ENCODE measurements at regions not wholly inside any gene's neighbourhood (a gene's known extent, or its start where the extent isn't known, plus 50 kb on each side); places are given as distances from the start of the nearest gene placed in this dataset.

DNA sequence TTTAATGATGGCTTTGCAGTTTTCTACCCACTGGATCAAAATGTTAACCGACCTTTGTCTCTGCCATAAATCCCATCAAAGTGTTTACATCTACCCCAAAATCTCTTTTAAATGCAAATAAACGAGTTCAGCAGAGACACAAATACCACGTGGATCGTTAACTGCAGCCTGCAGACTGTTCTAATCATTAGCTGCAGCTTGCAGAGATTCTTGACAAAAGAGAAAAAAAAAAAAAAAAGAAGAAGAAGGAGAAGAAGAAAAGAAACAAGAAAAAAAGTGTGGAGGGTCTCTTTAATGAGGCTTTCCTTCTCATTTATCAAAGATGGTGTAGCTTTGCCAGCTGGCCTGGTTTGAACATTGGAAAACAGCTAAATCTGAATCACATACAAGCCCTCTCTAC is 275.7 kb downstream of the NEDD1 start:
- DNase-seq, result no peak

DNA sequence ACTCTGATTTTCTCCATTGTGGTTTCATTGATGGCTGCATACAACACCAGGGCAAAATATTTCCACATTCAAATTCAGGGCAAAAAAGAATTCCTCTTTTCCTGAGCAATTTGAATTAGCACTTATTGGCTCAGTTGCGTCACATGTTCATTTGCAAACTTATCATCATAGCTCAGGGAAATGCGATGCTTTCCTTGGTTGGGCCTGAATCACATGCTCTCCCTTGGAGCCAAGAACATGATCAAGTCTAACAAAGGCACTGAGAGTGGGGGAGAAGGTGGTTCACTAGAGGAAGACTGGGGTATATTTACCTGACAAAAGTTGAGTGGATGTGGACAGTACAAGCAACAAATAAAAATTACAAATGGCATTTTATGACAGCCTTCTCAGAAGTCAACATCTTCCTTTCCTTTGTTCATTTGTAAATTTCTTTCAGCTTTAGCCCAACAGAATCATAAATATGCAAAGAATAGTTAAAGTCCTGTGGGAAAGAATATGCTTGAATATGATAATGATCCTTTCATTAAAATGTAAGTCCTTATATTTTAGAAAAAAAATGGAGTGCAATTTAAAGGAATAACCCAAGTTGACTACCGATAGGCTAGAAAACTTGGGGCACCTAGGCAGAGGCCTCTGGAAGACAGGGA is 277.2 kb downstream of the NEDD1 start:
- DNase-seq, result no peak

DNA sequence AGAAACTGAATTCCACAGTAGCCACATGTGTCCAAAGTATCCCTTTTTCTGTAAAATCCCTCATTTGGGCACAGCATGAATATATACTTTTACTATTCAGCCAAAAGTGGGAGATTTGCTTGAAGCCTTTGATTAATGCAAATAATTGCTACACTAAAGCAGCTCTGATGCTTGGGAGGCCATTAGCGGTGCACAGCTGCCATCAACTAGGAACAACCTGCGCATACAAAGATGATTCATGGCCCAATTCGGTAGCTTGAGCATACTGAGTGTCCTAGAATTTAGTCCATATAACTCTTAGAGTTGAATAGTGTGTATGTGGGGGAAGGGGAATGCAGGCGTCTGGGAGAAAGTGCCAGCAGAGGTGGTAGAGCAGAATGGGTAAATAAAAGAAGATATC is 277.0 kb upstream of the RMST start:
- no peak for DNase-seq

DNA sequence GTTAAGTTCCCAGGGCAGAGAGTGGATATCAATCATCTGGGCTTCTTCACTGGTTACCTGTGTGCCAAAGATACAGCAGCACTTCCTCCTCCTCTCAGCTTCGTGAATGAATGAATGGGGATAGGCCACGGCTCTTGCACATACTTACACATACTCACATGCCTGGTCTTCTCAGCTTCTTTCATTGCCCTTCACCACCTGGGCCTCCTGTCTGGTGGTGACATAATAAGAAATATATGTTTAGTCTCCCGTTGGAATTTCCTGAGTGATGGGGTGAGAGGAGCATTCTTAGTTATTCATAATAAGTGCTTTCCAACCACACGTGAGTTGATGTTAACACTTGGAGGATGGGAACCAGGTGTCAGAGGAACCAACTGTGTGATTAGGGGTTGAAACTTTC is 268.1 kb upstream of the RMST start:
- no peak for DNase-seq

DNA sequence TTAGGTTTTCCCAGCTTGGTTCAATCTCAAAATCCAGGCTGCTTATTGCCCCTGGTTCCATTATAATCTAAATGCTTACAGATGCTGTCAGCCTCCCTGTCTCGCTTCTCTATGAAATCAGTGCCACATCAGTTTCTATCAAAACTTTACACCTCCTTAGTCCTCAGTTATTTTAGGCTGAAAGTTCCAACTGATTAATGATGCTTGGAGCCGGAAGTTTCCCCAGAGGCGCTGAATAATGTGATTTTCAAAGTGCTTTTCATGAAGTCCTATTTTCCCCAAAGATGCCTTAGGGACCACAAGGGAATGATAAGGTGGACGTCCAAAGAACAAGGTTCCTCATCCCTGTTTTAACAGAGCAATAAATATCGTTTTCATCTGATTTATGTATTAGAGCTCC is 262.4 kb upstream of the RMST start:
- DNase-seq, result no peak

DNA sequence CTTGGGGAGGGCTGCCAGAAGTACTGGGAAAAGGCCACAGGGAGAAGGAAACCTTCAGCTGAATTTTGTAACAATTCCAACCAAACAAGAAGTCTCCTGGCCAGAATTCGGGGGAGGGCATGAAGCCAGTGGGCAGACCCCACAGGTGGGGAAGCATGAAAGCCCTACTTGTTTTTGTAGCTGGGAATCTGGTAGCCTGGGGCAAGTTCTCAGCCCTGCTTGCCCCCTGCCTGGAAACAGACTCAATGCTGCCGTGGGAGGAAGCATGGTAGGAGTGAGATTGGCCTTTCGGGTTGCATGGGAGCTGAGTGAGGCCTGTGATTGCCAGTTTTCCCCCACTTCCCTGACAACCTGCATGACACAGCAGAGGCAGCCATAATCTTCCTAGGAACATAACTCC is 259.2 kb upstream of the RMST start:
- DNase-seq, result no peak

- no peak for DNase-seq
Measured at GRCh38 chr12:97209997-97210396, 252.6 kb upstream of the RMST start.

- no peak for DNase-seq
Measured at GRCh38 chr12:97211416-97211930, 251.1 kb upstream of the RMST start.

GRCh38 chr12:97216848-97217247 is 245.8 kb upstream of the RMST start:
- DNase-seq, result peak; percentile 56

- DNase-seq, result no peak
Measured at GRCh38 chr12:97222391-97222790, 240.2 kb upstream of the RMST start.

- no peak for DNase-seq
Measured at GRCh38 chr12:97223419-97223818, 239.2 kb upstream of the RMST start.

- DNase-seq, result peak; percentile 97
Measured at GRCh38 chr12:97229004-97229403, 233.6 kb upstream of the RMST start.

GRCh38 chr12:97235102-97235501 is 227.5 kb upstream of the RMST start:
- DNase-seq, result no peak

DNA sequence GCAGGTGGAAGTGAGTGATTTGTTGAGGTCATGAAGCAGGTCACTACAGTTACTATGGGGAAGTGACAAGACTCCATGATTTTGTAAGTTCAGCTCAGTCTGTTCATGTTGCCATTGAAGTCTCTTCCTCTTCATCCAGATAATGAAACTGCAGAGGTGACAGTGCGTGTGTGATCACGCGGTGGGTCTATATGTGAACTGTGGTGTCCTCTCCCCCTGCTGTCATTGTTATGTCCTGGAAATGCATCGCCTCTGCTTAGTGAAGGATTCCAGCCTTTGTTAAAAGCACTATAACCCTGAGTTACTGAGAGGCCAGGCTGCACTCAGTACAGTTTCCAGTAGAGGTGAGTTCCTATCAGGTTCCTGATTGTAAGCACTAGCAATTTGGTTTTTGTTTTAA is 216.2 kb upstream of the RMST start:
- no peak for DNase-seq

DNA sequence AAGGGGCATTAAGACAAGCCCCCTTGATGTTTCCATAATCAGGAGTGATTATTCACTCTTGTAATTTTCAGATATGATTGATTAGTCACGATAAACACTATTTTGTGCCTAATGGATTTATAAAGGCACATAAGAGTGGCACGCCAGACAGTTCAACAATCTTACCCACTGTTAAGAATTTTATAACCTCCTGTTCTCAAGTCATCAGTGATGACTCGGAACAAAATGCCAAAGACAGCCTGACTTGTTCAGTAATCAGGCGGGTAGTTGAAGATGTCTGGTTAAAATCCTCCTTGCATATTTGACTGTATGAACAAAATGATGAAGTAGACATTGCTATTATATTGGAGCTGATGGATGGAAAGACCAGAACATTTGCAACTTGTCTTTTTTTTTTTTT is 212.1 kb upstream of the RMST start:
- DNase-seq, result no peak

- DNase-seq, result no peak
Measured at GRCh38 chr12:97257726-97258125, 204.9 kb upstream of the RMST start.

DNA sequence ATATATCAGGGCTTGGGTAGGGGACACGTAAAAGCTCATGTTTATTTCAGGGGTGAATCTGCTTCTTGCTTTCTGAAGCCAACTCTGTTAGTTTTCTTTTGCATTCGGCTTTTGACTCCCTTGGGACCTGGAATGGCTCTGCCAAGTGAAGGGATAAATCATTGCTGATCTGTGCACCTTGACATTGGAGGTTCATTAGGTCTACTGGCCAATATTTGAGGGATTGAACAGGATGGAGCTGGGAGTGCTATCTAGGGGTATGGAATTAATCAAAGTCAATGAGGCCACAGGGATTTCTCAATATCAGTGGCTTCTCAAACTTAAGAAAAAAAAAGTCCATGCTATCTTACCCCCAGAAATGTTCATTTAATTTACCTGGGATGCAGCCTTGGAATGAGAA is 203.5 kb upstream of the RMST start:
- DNase-seq, result no peak

- DNase-seq, result peak; percentile 66
Measured at GRCh38 chr12:97260786-97261185, 201.8 kb upstream of the RMST start.

GRCh38 chr12:97267166-97267565 is 195.4 kb upstream of the RMST start:
- DNase-seq, result no peak

DNA sequence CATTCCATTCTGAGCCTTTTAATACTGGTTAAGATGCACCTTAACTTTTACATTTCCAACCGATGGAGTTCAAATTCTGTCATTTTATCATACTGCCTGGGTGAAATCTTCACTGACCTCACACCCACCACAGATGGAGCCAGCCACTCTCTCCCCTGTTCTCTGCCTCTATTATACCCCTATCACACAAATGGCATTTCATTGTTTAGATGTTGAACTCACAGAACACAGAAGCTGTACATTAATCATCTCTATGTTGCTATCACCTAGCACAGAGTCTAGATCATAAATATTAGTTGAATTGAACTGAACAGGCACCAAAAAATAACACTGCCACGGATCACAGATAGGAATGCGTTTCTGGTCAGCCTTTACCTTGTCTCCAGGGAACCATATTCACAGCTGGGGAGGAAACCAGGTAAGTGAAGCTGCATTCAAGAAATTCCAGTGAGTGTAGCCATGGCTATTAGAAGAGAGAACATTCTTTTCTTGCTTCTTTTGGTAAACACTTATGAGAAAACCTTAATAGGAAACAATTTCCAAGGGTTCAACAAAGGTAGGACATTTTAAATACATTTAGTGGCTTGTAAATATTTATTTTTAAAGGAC is 194.9 kb upstream of the RMST start:
- DNase-seq, result no peak

DNA sequence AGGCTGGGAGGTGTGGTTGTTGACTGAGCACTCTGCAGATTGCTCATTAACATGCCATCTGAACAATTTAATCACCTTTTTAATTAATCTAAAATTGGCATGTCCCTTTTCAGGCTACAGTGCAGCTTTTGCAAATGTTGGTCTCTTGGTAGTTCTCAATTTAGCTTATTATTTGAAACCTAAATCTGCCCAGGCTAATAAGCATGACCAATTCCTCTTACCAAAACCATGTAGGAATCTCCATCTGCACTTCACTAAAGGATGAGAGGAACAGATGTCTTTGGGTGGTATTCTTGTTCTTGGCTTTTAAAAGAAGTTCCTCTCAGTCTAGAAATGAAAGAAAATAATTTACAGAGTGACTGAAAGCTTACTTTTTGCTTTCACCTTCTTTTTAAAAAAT is 190.1 kb upstream of the RMST start:
- DNase-seq, result no peak

- DNase-seq, result no peak
Measured at GRCh38 chr12:97274386-97274785, 188.2 kb upstream of the RMST start.

- DNase-seq, result no peak
Measured at GRCh38 chr12:97275256-97275655, 187.3 kb upstream of the RMST start.

DNA sequence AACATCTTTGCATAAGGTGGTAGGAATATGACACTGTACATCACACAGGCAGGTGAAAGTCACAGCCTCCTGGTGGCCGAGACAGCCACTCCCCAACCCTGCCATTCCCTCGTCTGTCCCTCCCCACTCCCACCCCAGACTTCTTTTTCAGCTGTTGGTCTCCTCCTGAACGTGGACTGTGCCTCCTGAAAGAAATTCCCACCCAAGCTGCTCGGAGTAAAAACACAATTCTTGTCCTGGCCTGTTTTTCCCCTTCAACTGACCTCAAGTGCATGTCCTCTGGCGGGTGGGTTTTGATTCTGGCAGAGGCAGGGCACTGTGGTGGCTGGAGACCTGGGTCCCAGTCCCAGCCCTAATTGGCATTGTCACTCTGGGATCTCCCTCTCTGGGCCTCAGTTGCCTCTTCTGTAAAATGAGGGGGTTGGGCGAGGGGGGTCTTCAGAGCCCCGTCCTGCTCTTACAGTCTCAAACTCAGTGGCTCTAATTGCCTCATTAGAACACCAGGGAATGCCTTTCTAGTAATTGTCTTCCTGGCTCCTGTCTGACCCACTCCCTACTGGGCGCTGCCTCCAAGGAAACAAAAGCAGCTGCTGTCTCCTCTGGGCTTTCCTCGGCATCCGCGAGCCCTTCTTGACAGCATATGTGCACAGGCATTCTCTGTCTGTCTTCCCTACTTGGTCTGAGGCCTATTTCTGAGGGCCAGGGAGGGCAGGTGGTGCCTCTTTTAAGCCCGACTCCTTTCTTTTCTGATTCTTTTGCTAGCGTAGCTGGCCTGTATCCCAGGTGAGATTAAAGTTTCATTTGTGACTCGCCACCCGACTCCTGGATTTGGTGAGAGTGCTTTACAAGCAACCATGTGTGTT is 186.6 kb upstream of the RMST start:
- no peak for DNase-seq

All from NCI-H748 treated with DMSO at 0.1 percent for 48 hours (cell line).